Right lobe of liver (tissue), 4 donors: ENCODE measurements at regions not wholly inside any gene's neighbourhood (a gene's known extent, or its start where the extent isn't known, plus 50 kb on each side); places are given as distances from the start of the nearest gene placed in this dataset.

Experiments used
- POLR2A ChIP-seq: fragments of 450-650 bp; IDR thresholded peaks from one replicate; pipeline ENCODE4 v1.6.1; 2017; ENCODE audit warnings: antibody characterized with exemption, mild to moderate bottlenecking
- TF ChIP-seq, protein P1 (sequence below), 4 donors: fragments of 200-600 bp in 3 of 4; fragments of 450-650 bp in 1 of 4; IDR thresholded peaks; one replicate each; pipeline versions ENCODE4 v1.5.1 to v1.8.0; 2016 to 2022; ENCODE audit warnings: antibody characterized with exemption in 4 of 4, mild to moderate bottlenecking in 2 of 4
- donor health status: DM: no; HTN: no; CAD: no.
- donor health status: DM: no; HTN: no; CAD: no.
- donor health status: DM: no; HTN: yes; CAD: no.

DNA sequence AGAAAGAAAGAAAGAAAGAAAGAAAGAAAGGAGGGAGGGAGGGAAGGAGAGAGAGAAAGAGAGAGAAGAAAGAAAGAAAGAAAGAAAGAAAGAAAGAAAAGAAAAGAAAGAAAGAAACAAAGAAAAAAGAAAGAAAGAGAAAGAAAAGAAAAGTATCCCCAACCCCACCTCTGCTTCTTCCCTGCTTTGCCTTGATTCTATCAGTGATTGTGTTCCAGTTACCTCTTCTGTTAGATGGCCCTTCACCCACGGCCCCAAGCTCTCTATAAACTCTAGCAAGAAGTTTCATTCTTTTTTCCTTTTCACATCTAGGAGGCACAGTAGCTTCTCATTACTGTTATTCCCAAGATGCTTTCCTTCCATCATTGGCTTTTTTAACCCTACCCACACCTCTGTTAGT lies 1097.5 kb upstream of the ZEB2 start:
- no peak for TF ChIP-seq POLR2A
- TF ChIP-seq, protein P1, sequence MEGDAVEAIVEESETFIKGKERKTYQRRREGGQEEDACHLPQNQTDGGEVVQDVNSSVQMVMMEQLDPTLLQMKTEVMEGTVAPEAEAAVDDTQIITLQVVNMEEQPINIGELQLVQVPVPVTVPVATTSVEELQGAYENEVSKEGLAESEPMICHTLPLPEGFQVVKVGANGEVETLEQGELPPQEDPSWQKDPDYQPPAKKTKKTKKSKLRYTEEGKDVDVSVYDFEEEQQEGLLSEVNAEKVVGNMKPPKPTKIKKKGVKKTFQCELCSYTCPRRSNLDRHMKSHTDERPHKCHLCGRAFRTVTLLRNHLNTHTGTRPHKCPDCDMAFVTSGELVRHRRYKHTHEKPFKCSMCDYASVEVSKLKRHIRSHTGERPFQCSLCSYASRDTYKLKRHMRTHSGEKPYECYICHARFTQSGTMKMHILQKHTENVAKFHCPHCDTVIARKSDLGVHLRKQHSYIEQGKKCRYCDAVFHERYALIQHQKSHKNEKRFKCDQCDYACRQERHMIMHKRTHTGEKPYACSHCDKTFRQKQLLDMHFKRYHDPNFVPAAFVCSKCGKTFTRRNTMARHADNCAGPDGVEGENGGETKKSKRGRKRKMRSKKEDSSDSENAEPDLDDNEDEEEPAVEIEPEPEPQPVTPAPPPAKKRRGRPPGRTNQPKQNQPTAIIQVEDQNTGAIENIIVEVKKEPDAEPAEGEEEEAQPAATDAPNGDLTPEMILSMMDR (IDR thresholded peaks at IDR 0.05), result no peak
